GM23338 (cell line): ENCODE measurements at regions not wholly inside any gene's neighbourhood (a gene's known extent, or its start where the extent isn't known, plus 50 kb on each side); places are given as distances from the start of the nearest gene placed in this dataset.

Source experiments
- ATAC-seq: fragments of 200-7000 bp; cut with Tn5 transposase; 3 replicates; pipeline ENCODE4 v1.9.1; 2020
- DNase-seq: peaks from one replicate; pipeline ENCODE4 v3.0.0-alpha.2; 2015; ENCODE audit warnings: low spot score
- H2AFZ ChIP-seq: fragments of 200-600 bp; sonication (generic); 2 replicates; pipeline ENCODE4 v1.8.0; 2016; ENCODE audit warnings: antibody characterized with exemption, mild to moderate bottlenecking, moderate library complexity
- H3F3A ChIP-seq: fragments of 200-600 bp; sonication (generic); replicated peaks from 2 replicates; pipeline ENCODE4 v1.8.0; 2017; ENCODE audit warnings: antibody characterized with exemption, mixed run types, low read depth
- H3K27ac ChIP-seq: fragments of 200-600 bp; sonication (generic); 2 replicates; pipeline ENCODE4 v1.6.1; 2016; ENCODE audit warnings: low read depth
- H3K27me3 ChIP-seq: fragments of 200-600 bp; sonication (generic); 2 replicates; pipeline ENCODE4 v1.8.0; 2016; ENCODE audit warnings: mild to moderate bottlenecking, mixed run types, moderate library complexity; ENCODE audit not compliant: insufficient read depth
- H3K36me3 ChIP-seq: fragments of 200-600 bp; sonication (generic); 2 replicates; pipeline ENCODE4 v1.8.0; 2016; ENCODE audit warnings: mild to moderate bottlenecking; ENCODE audit not compliant: insufficient read depth
- H3K4me1 ChIP-seq: fragments of 200-600 bp; sonication (generic); 2 replicates; pipeline ENCODE4 v1.8.0; 2016; ENCODE audit warnings: mild to moderate bottlenecking, moderate library complexity; ENCODE audit not compliant: insufficient read depth
- H3K4me2 ChIP-seq: fragments of 200-600 bp; sonication (generic); 2 replicates; pipeline ENCODE4 v1.7.1; 2017; ENCODE audit warnings: mixed run types
- H3K4me3 ChIP-seq: fragments of 200-600 bp; sonication (generic); 2 replicates; pipeline ENCODE4 v1.6.1; 2016; ENCODE audit warnings: mixed run types
- H3K79me2 ChIP-seq: fragments of 200-600 bp; sonication (generic); replicated peaks from 2 replicates; pipeline ENCODE4 v1.8.0; 2017; ENCODE audit warnings: mild to moderate bottlenecking; ENCODE audit not compliant: insufficient read depth
- H3K9me2 ChIP-seq: fragments of 200-600 bp; sonication (generic); 2 replicates; pipeline ENCODE4 v1.8.0; 2017; ENCODE audit not compliant: insufficient read depth
- H4K20me1 ChIP-seq: fragments of 200-600 bp; sonication (generic); replicated peaks from 2 replicates; pipeline ENCODE4 v1.8.0; 2017; ENCODE audit warnings: mild to moderate bottlenecking; ENCODE audit not compliant: insufficient read depth
- H3K27ac Mint-ChIP-seq: 2 replicates; pipeline ENCODE4 v1.8.0; 2020; ENCODE audit warnings: inconsistent platforms, mild to moderate bottlenecking, moderate library complexity, mixed read lengths
- H3K27me3 Mint-ChIP-seq: 3 replicates; pipeline ENCODE4 v1.8.0; 2022; ENCODE audit warnings: low read depth, mild to moderate bottlenecking, moderate library complexity, mixed read lengths, inconsistent platforms; ENCODE audit not compliant: insufficient read depth, poor library complexity
- H3K36me3 Mint-ChIP-seq: 3 replicates; pipeline ENCODE4 v1.8.0; 2021; ENCODE audit warnings: low read depth, mild to moderate bottlenecking, inconsistent platforms, moderate library complexity, mixed read lengths
- H3K4me1 Mint-ChIP-seq: 3 replicates; pipeline ENCODE4 v1.8.0; 2020; ENCODE audit warnings: mild to moderate bottlenecking, inconsistent platforms, mixed read lengths
- H3K4me3 Mint-ChIP-seq: 3 replicates; pipeline ENCODE4 v1.8.0; 2021; ENCODE audit warnings: moderate library complexity, mild to moderate bottlenecking, inconsistent platforms, mixed read lengths
- H3K9me3 Mint-ChIP-seq: 3 replicates; pipeline ENCODE4 v1.8.0; 2020; ENCODE audit warnings: moderate library complexity, mild to moderate bottlenecking, inconsistent platforms, mixed read lengths
- CREB1 ChIP-seq: fragments of 250-450 bp; sonication (Bioruptor Pico); IDR thresholded peaks from 2 replicates; pipeline ENCODE4 v1.5.0; 2020; ENCODE audit warnings: low read depth, mild to moderate bottlenecking, moderate library complexity
- CTCF ChIP-seq, 2 experiments: fragments of 200-600 bp in 1 of 2; sonication (generic) in 1 of 2; conservative IDR thresholded peaks; 2 replicates each; pipeline versions ENCODE4 v1.5.1 to v1.6.1; 2016 to 2017; ENCODE audit warnings: antibody characterized with exemption in 2 of 2, low read depth in 2 of 2, mild to moderate bottlenecking in 2 of 2, moderate library complexity in 1 of 2
- JUNB ChIP-seq: IDR thresholded peaks from one replicate; pipeline ENCODE4 v1.6.1; 2016; ENCODE audit warnings: antibody characterized with exemption; ENCODE audit not compliant: unreplicated experiment
- POLR2AphosphoS5 ChIP-seq: IDR thresholded peaks from 2 replicates; pipeline ENCODE4 v1.6.1; 2016; ENCODE audit warnings: antibody characterized with exemption, low read depth
- STAT1 ChIP-seq: IDR thresholded peaks from one replicate; pipeline ENCODE4 v1.6.1; 2016; ENCODE audit warnings: antibody characterized with exemption; ENCODE audit not compliant: unreplicated experiment
- ZNF114 ChIP-seq: fragments of 250-450 bp; sonication (Bioruptor Pico); IDR thresholded peaks from 2 replicates; pipeline ENCODE4 v1.5.0; 2020; ENCODE audit warnings: mild to moderate bottlenecking, moderate library complexity
- ZNF331 ChIP-seq: fragments of 250-450 bp; sonication (Bioruptor Pico); IDR thresholded peaks from 2 replicates; pipeline ENCODE4 v1.5.0; 2020; ENCODE audit warnings: low read depth, mild to moderate bottlenecking, moderate library complexity
- TF ChIP-seq, protein P1 (sequence below): IDR thresholded peaks from one replicate; pipeline ENCODE4 v1.6.1; 2018; ENCODE audit warnings: antibody characterized with exemption; ENCODE audit not compliant: unreplicated experiment

DNA sequence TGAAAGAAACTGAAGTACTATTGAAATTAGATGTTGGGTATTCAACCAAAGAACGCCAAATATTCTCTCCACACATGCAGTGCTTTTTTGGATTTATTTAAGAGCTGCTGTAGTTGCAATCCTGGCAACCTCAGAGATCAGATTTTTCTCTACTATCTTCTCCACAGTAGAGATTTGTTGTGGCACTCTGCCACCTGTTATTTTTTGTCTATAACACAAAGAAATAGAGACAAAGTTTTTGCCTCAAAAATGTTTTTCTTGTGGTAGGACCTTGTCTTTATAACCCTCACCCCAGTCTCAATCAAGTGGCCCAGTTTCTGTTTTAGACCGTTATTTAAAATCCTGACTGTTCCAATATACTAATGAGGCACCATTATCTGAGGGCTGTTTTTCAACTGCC, 79.4 kb downstream of the SCG2 start:
- H3K4me3 ChIP-seq: no peak overlapping the region
- H3K36me3 Mint-ChIP-seq: no peaks in the 10 kb centered on the region

GRCh38 chr2:223523551-223524001, 78.6 kb downstream of the SCG2 start:
- Histone ChIP-seq H3K36me3 (no peaks in the 10 kb centered on the region), H3K9me2 (no peaks in the 10 kb centered on the region), H3K27ac (no peak overlapping the region), H3K79me2 (no peaks in the 10 kb centered on the region), H4K20me1 (no peaks in the 10 kb centered on the region), H3K4me3 (no peak overlapping the region), H3K4me2 (no peak overlapping the region), H2AFZ (no peak overlapping the region), H3F3A (no peaks in the 10 kb centered on the region), H3K27me3 (no peaks in the 10 kb centered on the region), H3K4me1 (no peaks in the 10 kb centered on the region)
- Mint-ChIP-seq H3K27ac (no peak overlapping the region), H3K4me3 (no peak overlapping the region), H3K9me3 (no peaks in the 10 kb centered on the region), H3K4me1 (no peaks in the 10 kb centered on the region), H3K27me3 (no peaks in the 10 kb centered on the region), H3K36me3 (no peaks in the 10 kb centered on the region)
- no peak for DNase-seq
- TF ChIP-seq ZNF114 (CRISPR knock-in tag) (no peak), CREB1 (CRISPR knock-in tag) (no peak)
- TF ChIP-seq, protein P1, sequence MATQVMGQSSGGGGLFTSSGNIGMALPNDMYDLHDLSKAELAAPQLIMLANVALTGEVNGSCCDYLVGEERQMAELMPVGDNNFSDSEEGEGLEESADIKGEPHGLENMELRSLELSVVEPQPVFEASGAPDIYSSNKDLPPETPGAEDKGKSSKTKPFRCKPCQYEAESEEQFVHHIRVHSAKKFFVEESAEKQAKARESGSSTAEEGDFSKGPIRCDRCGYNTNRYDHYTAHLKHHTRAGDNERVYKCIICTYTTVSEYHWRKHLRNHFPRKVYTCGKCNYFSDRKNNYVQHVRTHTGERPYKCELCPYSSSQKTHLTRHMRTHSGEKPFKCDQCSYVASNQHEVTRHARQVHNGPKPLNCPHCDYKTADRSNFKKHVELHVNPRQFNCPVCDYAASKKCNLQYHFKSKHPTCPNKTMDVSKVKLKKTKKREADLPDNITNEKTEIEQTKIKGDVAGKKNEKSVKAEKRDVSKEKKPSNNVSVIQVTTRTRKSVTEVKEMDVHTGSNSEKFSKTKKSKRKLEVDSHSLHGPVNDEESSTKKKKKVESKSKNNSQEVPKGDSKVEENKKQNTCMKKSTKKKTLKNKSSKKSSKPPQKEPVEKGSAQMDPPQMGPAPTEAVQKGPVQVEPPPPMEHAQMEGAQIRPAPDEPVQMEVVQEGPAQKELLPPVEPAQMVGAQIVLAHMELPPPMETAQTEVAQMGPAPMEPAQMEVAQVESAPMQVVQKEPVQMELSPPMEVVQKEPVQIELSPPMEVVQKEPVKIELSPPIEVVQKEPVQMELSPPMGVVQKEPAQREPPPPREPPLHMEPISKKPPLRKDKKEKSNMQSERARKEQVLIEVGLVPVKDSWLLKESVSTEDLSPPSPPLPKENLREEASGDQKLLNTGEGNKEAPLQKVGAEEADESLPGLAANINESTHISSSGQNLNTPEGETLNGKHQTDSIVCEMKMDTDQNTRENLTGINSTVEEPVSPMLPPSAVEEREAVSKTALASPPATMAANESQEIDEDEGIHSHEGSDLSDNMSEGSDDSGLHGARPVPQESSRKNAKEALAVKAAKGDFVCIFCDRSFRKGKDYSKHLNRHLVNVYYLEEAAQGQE: no peak
- no peak for ATAC-seq

More for the DNA sequence above, 79.4 kb downstream of the SCG2 start:
- H3F3A ChIP-seq: no peaks in the 10 kb centered on the region
- no peaks in the 10 kb centered on the region for H3K9me2 ChIP-seq
- H3K4me1 ChIP-seq: no peaks in the 10 kb centered on the region
- no peaks in the 10 kb centered on the region for H4K20me1 ChIP-seq
- H3K4me2 ChIP-seq: no peak overlapping the region
- no peak overlapping the region for H2AFZ ChIP-seq
- Mint-ChIP-seq H3K4me1 (no peaks in the 10 kb centered on the region), H3K27me3 (no peaks in the 10 kb centered on the region), H3K9me3 (no peaks in the 10 kb centered on the region), H3K27ac (no peak overlapping the region), H3K4me3 (no peak overlapping the region)
- DNase-seq: no peak
- H3K36me3 ChIP-seq: no peaks in the 10 kb centered on the region
- H3K27me3 ChIP-seq: no peaks in the 10 kb centered on the region
- H3K27ac ChIP-seq: no peak overlapping the region
- TF ChIP-seq ZNF114 (CRISPR knock-in tag): no peak
- no peak for TF ChIP-seq STAT1
- TF ChIP-seq JUNB: no peak
- no peak for TF ChIP-seq ZNF331 (CRISPR knock-in tag)
- TF ChIP-seq CTCF (conservative IDR thresholded peaks at IDR 0.05; ENCODE audit: low read depth in 2 of 2): no peak
- no peak for TF ChIP-seq POLR2AphosphoS5
- TF ChIP-seq, protein P1: no peak
- no peak for TF ChIP-seq CREB1 (CRISPR knock-in tag)
- no peaks in the 10 kb centered on the region for H3K79me2 ChIP-seq
- ATAC-seq: no peak
